ENCODE measurements at regions not wholly inside any gene's neighbourhood (a gene's known extent, or its start where the extent isn't known, plus 50 kb on each side); places are given as distances from the start of the nearest gene placed in this dataset.
A peak's percentile ranks its signal among the peaks of the same experiment; 100 is the strongest.

- peaks cover 22% of the 10 kb centered on the region for H3K4me1 Mint-ChIP-seq (ENCODE audit: low read depth)
- H3K36me3 Mint-ChIP-seq (ENCODE audit: low read depth), result peaks cover 4% of the 10 kb centered on the region
- H3K9me3 Mint-ChIP-seq, result peaks cover 8% of the 10 kb centered on the region
- H3K27ac Mint-ChIP-seq, result no peak overlapping the region
- intact Hi-C loops (cut with micrococcal nuclease), result loop anchor here (10.0 kb wide), 1 partner anchor 115 kb away; no protein-coding TSS in a partner anchor
- no peak overlapping the region for H3K4me3 Mint-ChIP-seq
- H3K27me3 Mint-ChIP-seq, result peaks cover 3% of the 10 kb centered on the region
Observed at GRCh38 chr9:111179577-111179976, 141.3 kb upstream of the LPAR1 start.

DNA sequence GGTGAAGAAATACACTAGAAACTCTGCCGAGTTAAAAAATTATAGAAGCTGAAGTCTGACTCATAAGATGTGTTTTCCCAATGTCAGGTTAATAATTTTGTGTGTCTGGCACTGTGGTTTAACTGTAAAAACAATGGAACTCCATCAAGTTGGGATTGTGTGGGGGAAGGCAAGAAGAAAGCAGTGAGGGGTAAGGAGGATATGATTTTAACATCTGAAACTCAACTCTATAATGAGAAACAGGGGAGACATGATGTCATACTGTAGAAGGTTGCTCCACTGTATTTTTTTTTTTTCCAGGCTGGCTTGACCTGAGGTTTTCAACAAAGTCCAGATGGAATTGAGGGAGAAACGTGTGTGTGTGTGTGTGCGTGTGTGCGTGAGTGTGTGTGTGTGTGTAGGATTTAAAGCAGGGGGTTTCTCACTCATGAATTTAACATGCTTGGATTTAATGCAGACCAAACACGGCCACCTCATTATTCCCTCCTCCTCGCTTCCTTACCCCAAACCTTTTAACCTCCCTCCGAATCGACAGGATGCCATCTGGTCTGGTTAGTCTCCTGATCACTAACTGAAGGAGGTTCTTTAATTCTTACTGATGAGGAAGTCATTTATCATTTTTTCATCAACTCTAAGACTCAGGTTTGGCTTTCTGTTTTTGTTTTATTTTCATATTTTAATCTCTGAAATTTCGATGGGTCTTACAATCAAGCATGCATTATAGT is 140.2 kb upstream of the LPAR1 start:
- H3K4me1 Mint-ChIP-seq (ENCODE audit: low read depth), result peaks cover 22% of the 10 kb centered on the region
- no peaks in the 10 kb centered on the region for H3K36me3 Mint-ChIP-seq (ENCODE audit: low read depth)
- peaks cover 3% of the 10 kb centered on the region for H3K27me3 Mint-ChIP-seq
- peaks cover 2% of the 10 kb centered on the region for H3K9me3 Mint-ChIP-seq
- H3K27ac Mint-ChIP-seq, result no peak overlapping the region
- intact Hi-C loops (cut with micrococcal nuclease), result loop anchor here (10.0 kb wide), 1 partner anchor 116 kb away; no protein-coding TSS in a partner anchor
- no peak overlapping the region for H3K4me3 Mint-ChIP-seq

GRCh38 chr9:111176511-111176910 is 138.2 kb upstream of the LPAR1 start:
- Mint-ChIP-seq H3K4me3 (no peak overlapping the region), H3K9me3 (peaks cover 19% of the 10 kb centered on the region), H3K27me3 (peaks cover 3% of the 10 kb centered on the region), H3K4me1 (ENCODE audit: low read depth) (peaks cover 22% of the 10 kb centered on the region), H3K27ac (no peak overlapping the region), H3K36me3 (ENCODE audit: low read depth) (no peaks in the 10 kb centered on the region)
- intact Hi-C loops (cut with micrococcal nuclease), result loop anchor here (10.0 kb wide), 1 partner anchor 118 kb away; no protein-coding TSS in a partner anchor

DNA sequence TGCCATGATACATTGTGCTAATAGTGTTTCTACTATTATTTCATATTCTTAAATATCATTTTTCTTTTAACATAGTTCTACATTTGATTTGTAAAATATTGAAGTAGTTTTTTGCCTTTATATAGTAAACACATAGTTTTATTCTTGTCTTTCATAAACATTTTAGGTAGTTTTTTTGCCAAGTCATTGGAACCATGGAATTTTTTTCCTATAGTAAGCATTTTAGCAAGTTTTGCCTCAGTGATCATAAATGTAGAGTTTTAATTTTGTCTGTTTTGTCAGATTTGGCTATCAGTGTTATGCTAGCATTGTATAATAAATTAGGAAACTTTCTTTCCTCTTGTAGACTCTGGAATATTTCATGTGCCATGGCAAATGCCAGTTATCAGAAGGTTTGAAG is 137.1 kb upstream of the LPAR1 start:
- Mint-ChIP-seq H3K9me3 (peaks cover 19% of the 10 kb centered on the region), H3K4me3 (no peak overlapping the region), H3K4me1 (ENCODE audit: low read depth) (peaks cover 22% of the 10 kb centered on the region), H3K36me3 (ENCODE audit: low read depth) (no peaks in the 10 kb centered on the region), H3K27me3 (peaks cover 3% of the 10 kb centered on the region), H3K27ac (no peak overlapping the region)
- intact Hi-C loops (cut with micrococcal nuclease), result loop anchor here (10.0 kb wide), 1 partner anchor 119 kb away; no protein-coding TSS in a partner anchor

DNA sequence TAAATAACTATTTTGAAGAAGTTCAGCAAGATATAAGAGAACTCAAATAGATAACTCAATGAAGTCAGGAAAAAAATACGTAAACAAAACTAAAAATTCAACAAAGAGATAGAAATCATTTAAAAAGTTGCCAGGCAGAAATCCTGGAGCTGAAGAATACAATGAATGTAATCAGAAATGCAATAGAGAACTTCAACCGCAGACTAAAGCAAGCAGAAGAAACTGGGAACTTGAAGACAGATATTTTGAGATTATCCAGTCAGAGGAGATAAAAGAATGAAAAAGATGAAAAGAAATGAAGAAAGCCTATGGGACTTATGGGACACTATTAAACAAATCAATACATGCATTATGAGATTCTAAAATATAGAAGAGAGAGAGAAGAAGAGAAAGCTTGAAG is 129.1 kb upstream of the LPAR1 start:
- Mint-ChIP-seq H3K27ac (no peak overlapping the region), H3K4me3 (no peak overlapping the region), H3K36me3 (ENCODE audit: low read depth) (peaks cover 31% of the 10 kb centered on the region)

DNA sequence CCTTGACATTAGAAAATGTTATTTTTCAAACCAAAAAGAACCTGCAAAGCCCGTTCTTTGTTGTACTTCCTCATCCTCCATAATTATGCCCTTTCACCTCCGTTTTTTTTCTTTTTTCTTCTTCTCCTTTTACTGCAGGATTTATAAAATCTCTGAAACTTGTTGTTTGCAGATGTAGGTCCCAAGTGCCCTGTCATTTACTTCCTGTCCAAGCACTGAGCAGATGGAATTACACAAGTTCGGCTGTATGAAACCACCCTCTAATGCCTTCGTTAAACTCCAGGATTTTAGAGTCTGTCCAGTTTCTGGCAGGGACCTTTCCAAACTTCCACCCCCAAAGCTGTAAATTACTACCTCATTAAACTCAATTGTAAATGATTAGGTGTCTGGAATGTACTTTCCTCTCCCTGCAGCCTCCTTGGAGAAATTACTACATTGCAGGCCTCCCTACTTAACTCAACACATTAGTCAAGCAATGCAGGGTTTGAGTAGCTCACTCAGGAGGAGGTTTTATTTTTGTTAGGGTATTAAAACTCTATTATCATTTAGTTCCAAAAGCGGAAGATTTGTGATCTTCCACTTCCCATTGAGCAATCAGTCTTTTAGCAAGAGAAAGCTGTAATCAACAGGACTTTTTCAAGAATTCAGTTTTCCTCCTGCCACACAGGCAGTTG is 125.6 kb upstream of the LPAR1 start:
- intact Hi-C loops (cut with micrococcal nuclease), result no loop called here
- H3K36me3 Mint-ChIP-seq (ENCODE audit: low read depth), result peaks cover 44% of the 10 kb centered on the region
- H3K27ac Mint-ChIP-seq, result peak overlapping the region; percentile 84
- H3K27me3 Mint-ChIP-seq, result no peaks in the 10 kb centered on the region
- peaks cover 31% of the 10 kb centered on the region for H3K9me3 Mint-ChIP-seq
- peaks cover 42% of the 10 kb centered on the region for H3K4me1 Mint-ChIP-seq (ENCODE audit: low read depth)
- peak overlapping the region; percentile 55 for H3K4me3 Mint-ChIP-seq

More for the DNA sequence above, 129.1 kb upstream of the LPAR1 start:
- peaks cover 37% of the 10 kb centered on the region for H3K9me3 Mint-ChIP-seq
- H3K4me1 Mint-ChIP-seq (ENCODE audit: low read depth), result peaks cover 33% of the 10 kb centered on the region
- H3K27me3 Mint-ChIP-seq, result no peaks in the 10 kb centered on the region
- intact Hi-C loops (cut with micrococcal nuclease), result no loop called here

GRCh38 chr9:111162026-111162425 is 123.8 kb upstream of the LPAR1 start:
- Mint-ChIP-seq H3K36me3 (ENCODE audit: low read depth) (peaks cover 32% of the 10 kb centered on the region), H3K27me3 (no peaks in the 10 kb centered on the region), H3K4me3 (no peak overlapping the region), H3K4me1 (ENCODE audit: low read depth) (peaks cover 42% of the 10 kb centered on the region), H3K27ac (no peak overlapping the region), H3K9me3 (peaks cover 12% of the 10 kb centered on the region)
- intact Hi-C loops (cut with micrococcal nuclease), result no loop called here

DNA sequence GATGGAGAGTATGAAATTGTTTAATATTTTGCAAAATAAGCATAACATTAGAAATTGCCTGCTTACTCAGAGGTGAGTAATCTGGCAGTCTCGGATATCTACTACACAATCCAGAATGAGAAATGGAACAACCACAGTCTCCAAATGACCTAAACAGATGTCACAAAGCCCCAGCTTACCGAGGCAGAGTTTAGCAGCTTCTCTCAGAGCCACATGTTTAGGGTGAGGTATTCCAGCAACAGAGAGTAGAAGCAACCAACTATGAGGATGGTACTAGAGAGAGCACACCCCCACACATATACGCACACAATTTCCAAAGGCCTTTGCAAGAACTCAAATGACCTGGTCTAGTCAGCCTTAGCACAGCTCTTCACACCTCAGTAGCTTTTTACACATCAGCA is 122.7 kb upstream of the LPAR1 start:
- H3K9me3 Mint-ChIP-seq, result peaks cover 2% of the 10 kb centered on the region
- peaks cover 21% of the 10 kb centered on the region for H3K36me3 Mint-ChIP-seq (ENCODE audit: low read depth)
- H3K27me3 Mint-ChIP-seq, result no peaks in the 10 kb centered on the region
- H3K4me3 Mint-ChIP-seq, result no peak overlapping the region
- intact Hi-C loops (cut with micrococcal nuclease), result no loop called here
- peaks cover 42% of the 10 kb centered on the region for H3K4me1 Mint-ChIP-seq (ENCODE audit: low read depth)
- no peak overlapping the region for H3K27ac Mint-ChIP-seq

- intact Hi-C loops (cut with micrococcal nuclease), result no loop called here
- Mint-ChIP-seq H3K27me3 (no peaks in the 10 kb centered on the region), H3K4me3 (no peak overlapping the region), H3K4me1 (ENCODE audit: low read depth) (peaks cover 29% of the 10 kb centered on the region), H3K27ac (no peak overlapping the region), H3K36me3 (ENCODE audit: low read depth) (peaks cover 20% of the 10 kb centered on the region), H3K9me3 (no peaks in the 10 kb centered on the region)
Observed at GRCh38 chr9:111158999-111159398, 120.7 kb upstream of the LPAR1 start.

- peaks cover 20% of the 10 kb centered on the region for H3K36me3 Mint-ChIP-seq (ENCODE audit: low read depth)
- no peaks in the 10 kb centered on the region for H3K9me3 Mint-ChIP-seq
- H3K4me3 Mint-ChIP-seq, result no peak overlapping the region
- intact Hi-C loops (cut with micrococcal nuclease), result no loop called here
- no peaks in the 10 kb centered on the region for H3K27me3 Mint-ChIP-seq
- H3K4me1 Mint-ChIP-seq (ENCODE audit: low read depth), result peaks cover 25% of the 10 kb centered on the region
- no peak overlapping the region for H3K27ac Mint-ChIP-seq
Observed at GRCh38 chr9:111158363-111158762, 120.1 kb upstream of the LPAR1 start.

DNA sequence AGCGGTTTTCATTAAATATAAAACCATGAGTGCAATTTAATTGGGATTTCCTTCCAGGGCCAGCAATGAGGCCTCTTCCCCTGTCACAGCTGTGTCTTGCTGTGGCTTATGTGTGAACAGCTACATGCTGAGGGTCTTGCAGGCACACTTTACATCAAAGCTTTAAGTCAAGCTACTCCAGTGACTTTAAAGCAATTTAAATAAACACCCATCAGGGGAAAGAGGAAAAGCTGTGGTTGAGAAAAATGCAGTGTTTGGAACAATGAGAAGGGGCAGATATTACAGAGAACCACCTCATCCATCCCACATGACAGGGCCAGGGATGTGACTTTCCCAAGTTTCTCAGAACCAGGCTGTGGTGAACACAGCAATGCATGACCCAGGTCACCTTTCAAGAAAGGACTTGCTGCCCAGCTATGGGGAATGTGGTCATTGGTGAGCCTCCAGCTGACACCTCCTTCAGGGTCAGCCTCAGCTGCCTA is 115.9 kb upstream of the LPAR1 start:
- Mint-ChIP-seq H3K27me3 (no peaks in the 10 kb centered on the region), H3K4me3 (no peak overlapping the region), H3K4me1 (ENCODE audit: low read depth) (peaks cover 11% of the 10 kb centered on the region), H3K27ac (no peak overlapping the region), H3K9me3 (no peaks in the 10 kb centered on the region), H3K36me3 (ENCODE audit: low read depth) (peaks cover 8% of the 10 kb centered on the region)
- intact Hi-C loops (cut with micrococcal nuclease), result no loop called here

GRCh38 chr9:111152614-111153406 is 114.5 kb upstream of the LPAR1 start:
- intact Hi-C loops (cut with micrococcal nuclease), result no loop called here
- Mint-ChIP-seq H3K36me3 (ENCODE audit: low read depth) (no peaks in the 10 kb centered on the region), H3K4me3 (no peak overlapping the region), H3K4me1 (ENCODE audit: low read depth) (peaks cover 24% of the 10 kb centered on the region), H3K9me3 (no peaks in the 10 kb centered on the region), H3K27me3 (no peaks in the 10 kb centered on the region), H3K27ac (no peak overlapping the region)

DNA sequence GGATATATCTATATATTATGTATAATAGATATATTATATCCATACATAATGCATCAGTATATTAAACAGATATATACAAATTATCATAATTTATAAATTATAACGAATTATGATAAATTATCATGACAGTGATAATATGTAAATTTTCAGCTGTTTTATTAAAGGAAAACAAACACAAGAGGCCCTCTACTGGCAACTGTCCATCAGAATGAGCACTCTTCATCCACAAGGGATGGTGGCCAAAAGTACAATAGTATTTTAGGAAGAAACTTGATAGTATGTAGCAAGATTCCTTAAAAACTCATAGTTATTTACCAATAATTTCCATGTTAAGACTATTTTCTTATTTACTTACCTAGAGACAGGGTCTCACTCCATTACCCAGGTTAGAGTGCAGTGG is 113.3 kb upstream of the LPAR1 start:
- Mint-ChIP-seq H3K36me3 (ENCODE audit: low read depth) (peaks cover 6% of the 10 kb centered on the region), H3K27me3 (no peaks in the 10 kb centered on the region), H3K4me3 (no peak overlapping the region), H3K27ac (no peak overlapping the region), H3K9me3 (no peaks in the 10 kb centered on the region), H3K4me1 (ENCODE audit: low read depth) (peaks cover 32% of the 10 kb centered on the region)
- intact Hi-C loops (cut with micrococcal nuclease), result no loop called here

DNA sequence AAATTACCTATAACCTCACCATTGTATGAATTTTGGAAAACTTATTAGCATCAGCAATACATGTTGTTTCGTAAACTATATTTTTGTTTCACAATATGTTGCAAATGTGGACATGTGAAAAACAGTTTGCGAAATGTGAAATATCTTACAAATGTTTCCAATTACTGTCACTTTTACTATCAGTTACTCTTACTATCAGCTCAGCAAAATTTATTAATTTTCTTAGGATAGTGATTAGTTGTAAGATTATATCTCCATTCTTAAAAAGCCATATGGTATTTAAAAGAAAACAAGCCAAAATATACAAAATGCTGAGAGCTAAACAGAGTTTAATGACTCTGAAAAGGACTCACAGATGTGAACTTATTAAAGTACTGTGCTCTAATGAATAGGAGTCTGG is 111.9 kb upstream of the LPAR1 start:
- Mint-ChIP-seq H3K36me3 (ENCODE audit: low read depth) (peaks cover 6% of the 10 kb centered on the region), H3K4me3 (no peak overlapping the region), H3K9me3 (no peaks in the 10 kb centered on the region), H3K27ac (no peak overlapping the region), H3K4me1 (ENCODE audit: low read depth) (peaks cover 35% of the 10 kb centered on the region), H3K27me3 (no peaks in the 10 kb centered on the region)
- intact Hi-C loops (cut with micrococcal nuclease), result no loop called here

Data from dendritic cell treated with granulocyte-macrophage colony-stimulating factor and Interleukin-4, amounts not matched to agents 40 ng/mL and 50 ng/mL, for 4 days (primary cell).